ENCODE measurements at regions not wholly inside any gene's neighbourhood (a gene's known extent, or its start where the extent isn't known, plus 50 kb on each side); places are given as distances from the start of the nearest gene placed in this dataset.
A peak's percentile ranks its signal among the peaks of the same experiment; 100 is the strongest.

- peaks cover 27% of the 10 kb centered on the region for H3K4me1 ChIP-seq
- 47 to 71% methylated on average over 1 of the region's 1 CpG for WGBS, 2 donors
- TF ChIP-seq POLR2A (IDR thresholded peaks at IDR 0.05): no peak
- no peak for TF ChIP-seq CTCF (IDR thresholded peaks at IDR 0.05)
- H3K27ac ChIP-seq: no peak overlapping the region
- intact Hi-C loops (cut with DNase I): no loop called here
- H3K36me3 ChIP-seq (replicated peaks in 1 of 2; ENCODE audit: insufficient read depth in 1 of 2, low read depth in 2 of 2): no peaks in the 10 kb centered on the region
- ATAC-seq (no peak), DNase-seq (no peak)
- no peak overlapping the region for H3K4me3 ChIP-seq
- no peaks in the 10 kb centered on the region for H3K9me3 ChIP-seq
- peaks cover 0 to 3% of the 10 kb centered on the region in 2 donors for H3K27me3 ChIP-seq
Observed at GRCh38 chr12:47348206-47348605, 268.4 kb upstream of the AMIGO2 start.

- Histone ChIP-seq H3K36me3 (replicated peaks in 1 of 2; ENCODE audit: insufficient read depth in 1 of 2, low read depth in 2 of 2) (no peaks in the 10 kb centered on the region), H3K27me3 (peaks cover 0 to 3% of the 10 kb centered on the region in 2 donors), H3K4me1 (peaks cover 27% of the 10 kb centered on the region), H3K4me3 (no peak overlapping the region), H3K27ac (peak overlapping the region in 3 of 4 donors; percentile 32 to 71 (median 69)), H3K9me3 (no peaks in the 10 kb centered on the region)
- TF ChIP-seq CTCF (IDR thresholded peaks at IDR 0.05) (no peak), POLR2A (IDR thresholded peaks at IDR 0.05) (no peak)
- intact Hi-C loops (cut with DNase I): no loop called here
- peak; percentile 100 for ATAC-seq
- WGBS, 2 donors: 20 to 24% methylated on average over 4 of the region's 4 CpGs
- DNase-seq: peak; percentile 28 to 63 (median 38)
Observed at GRCh38 chr12:47346251-47347019, 266.7 kb upstream of the AMIGO2 start.

GRCh38 chr12:47343684-47344567 lies 264.2 kb upstream of the AMIGO2 start:
- no peak overlapping the region for H3K27ac ChIP-seq
- TF ChIP-seq POLR2A (IDR thresholded peaks at IDR 0.05) (no peak), CTCF (IDR thresholded peaks at IDR 0.05) (no peak)

GRCh38 chr12:47340411-47341015 lies 260.8 kb upstream of the AMIGO2 start:
- no peaks in the 10 kb centered on the region for H3K9me3 ChIP-seq
- 71 to 72% methylated on average over 7 of the region's 7 CpGs for WGBS, 2 donors
- H3K4me1 ChIP-seq: peaks cover 6% of the 10 kb centered on the region
- H3K36me3 ChIP-seq (replicated peaks in 1 of 2; ENCODE audit: insufficient read depth in 1 of 2, low read depth in 2 of 2): no peaks in the 10 kb centered on the region
- H3K27me3 ChIP-seq: no peaks in the 10 kb centered on the region
- DNase-seq: no peak
- intact Hi-C loops (cut with DNase I): no loop called here
- H3K27ac ChIP-seq: no peak overlapping the region
- no peak for ATAC-seq
- no peak overlapping the region for H3K4me3 ChIP-seq
- TF ChIP-seq CTCF (IDR thresholded peaks at IDR 0.05) (no peak), POLR2A (IDR thresholded peaks at IDR 0.05) (no peak)

More at GRCh38 chr12:47343684-47344567, 264.2 kb upstream of the AMIGO2 start:
- 61 to 70% methylated on average over 2 of the region's 2 CpGs for WGBS, 2 donors
- Histone ChIP-seq H3K4me3 (no peak overlapping the region), H3K36me3 (replicated peaks in 1 of 2; ENCODE audit: insufficient read depth in 1 of 2, low read depth in 2 of 2) (no peaks in the 10 kb centered on the region), H3K4me1 (peaks cover 27% of the 10 kb centered on the region), H3K9me3 (no peaks in the 10 kb centered on the region), H3K27me3 (peaks cover 0 to 3% of the 10 kb centered on the region in 2 donors)
- ATAC-seq (no peak), DNase-seq (no peak)
- intact Hi-C loops (cut with DNase I): no loop called here
